Keratinocyte (primary cell): ENCODE measurements at regions not wholly inside any gene's neighbourhood (a gene's known extent, or its start where the extent isn't known, plus 50 kb on each side); places are given as distances from the start of the nearest gene placed in this dataset.
A peak's percentile ranks its signal among the peaks of the same experiment; 100 is the strongest.

Experiments used
- DNase-seq: peaks from one replicate; pipeline ENCODE4 v3.0.0-alpha.2; 2011; ENCODE audit warnings: low read depth, missing footprints, low spot score
- FAIRE-seq: peaks from 2 replicates; lab custom pipeline; 2011; peaks lifted over from hg19 to GRCh38; lab: Jason Lieb, UNC
- H2AFZ ChIP-seq: 2 replicates; pipeline ENCODE4 v1.6.0; 2012; ENCODE audit warnings: low read length, control low read depth, inconsistent platforms; ENCODE audit not compliant: control insufficient read depth
- H3K27ac ChIP-seq: 2 replicates; pipeline ENCODE4 v1.5.1; 2011; ENCODE audit warnings: low read length; ENCODE audit not compliant: control insufficient read depth, insufficient read depth
- H3K27me3 ChIP-seq: 3 replicates; pipeline ENCODE4 v1.6.0; 2011; ENCODE audit warnings: low read length; ENCODE audit not compliant: control insufficient read depth, insufficient read depth; ENCODE audit errors: extremely low read depth
- H3K36me3 ChIP-seq, 2 experiments: 2 replicates in 1 of 2; 3 replicates in 1 of 2; pipeline ENCODE4 v1.5.1; 2011; ENCODE audit warnings: low read length in 2 of 2, mild to moderate bottlenecking in 1 of 2; ENCODE audit not compliant: control insufficient read depth in 2 of 2, insufficient read depth in 2 of 2; ENCODE audit errors: extremely low read depth in 1 of 2
- H3K4me1 ChIP-seq: 3 replicates; pipeline ENCODE4 v1.5.1; 2011; ENCODE audit warnings: low read length; ENCODE audit not compliant: control insufficient read depth, insufficient read depth; ENCODE audit errors: extremely low read depth
- H3K4me2 ChIP-seq: 3 replicates; pipeline ENCODE4 v1.6.0; 2011; ENCODE audit warnings: low read depth, low read length; ENCODE audit not compliant: control insufficient read depth, insufficient read depth; ENCODE audit errors: extremely low read depth
- H3K4me3 ChIP-seq, 3 experiments: fragments of 200-600 bp in 1 of 3; sonication (generic) in 1 of 3; 2 replicates in 2 of 3; 3 replicates in 1 of 3; pipeline ENCODE4 v1.5.1; 2011 to 2016; ENCODE audit warnings: low read length in 3 of 3, mild to moderate bottlenecking in 3 of 3, control low read depth in 2 of 3, inconsistent platforms in 1 of 3, low read depth in 1 of 3, mixed read lengths in 1 of 3, mixed run types in 1 of 3, moderate library complexity in 1 of 3; ENCODE audit not compliant: control insufficient read depth in 2 of 3, insufficient read depth in 2 of 3; ENCODE audit errors: extremely low read depth in 1 of 3
- H3K79me2 ChIP-seq: 2 replicates; pipeline ENCODE4 v1.6.0; 2012; ENCODE audit warnings: low read length; ENCODE audit not compliant: control insufficient read depth, insufficient read depth
- H3K9ac ChIP-seq: 3 replicates; pipeline ENCODE4 v1.6.0; 2011; ENCODE audit warnings: low read length; ENCODE audit not compliant: control insufficient read depth, insufficient read depth; ENCODE audit errors: extremely low read depth
- H3K9me1 ChIP-seq: 3 replicates; pipeline ENCODE4 v1.6.0; 2011; ENCODE audit warnings: low read length; ENCODE audit not compliant: control insufficient read depth, insufficient read depth; ENCODE audit errors: extremely low read depth
- H3K9me3 ChIP-seq: 2 replicates; pipeline ENCODE4 v1.5.1; 2012; ENCODE audit warnings: low read depth, low read length; ENCODE audit not compliant: control insufficient read depth
- H4K20me1 ChIP-seq: 3 replicates; pipeline ENCODE4 v1.6.0; 2011; ENCODE audit warnings: low read length; ENCODE audit not compliant: control insufficient read depth, insufficient read depth; ENCODE audit errors: extremely low read depth
- EZH2 ChIP-seq: IDR thresholded peaks from one replicate; pipeline ENCODE4 v1.6.1; 2012; ENCODE audit warnings: inconsistent platforms, mild to moderate bottlenecking, low read length, moderate library complexity
- dilution Hi-C: fragments of 300-500 bp; cut with MboI; formaldehyde crosslinking; loops from one replicate; pipeline ENCODE4 v1.7.0; 2020; ENCODE audit warnings: low sequenced_read_pairs; ENCODE audit not compliant: extremely low pct_ligation_motif_present
- TF ChIP-seq, protein P1 (sequence below), 3 experiments: IDR thresholded peaks in 1 of 3; conservative IDR thresholded peaks in 1 of 3; optimal IDR thresholded peaks in 1 of 3; 2 replicates in 2 of 3; 3 replicates in 1 of 3; pipeline versions ENCODE3 to v1.5.1; 2011; ENCODE audit warnings: low read length in 3 of 3, mild to moderate bottlenecking in 3 of 3, moderate library complexity in 2 of 3, control low read depth in 1 of 3, inconsistent platforms in 1 of 3; ENCODE audit not compliant: insufficient read depth in 2 of 3; ENCODE audit errors: extremely low read depth in 1 of 3

DNA sequence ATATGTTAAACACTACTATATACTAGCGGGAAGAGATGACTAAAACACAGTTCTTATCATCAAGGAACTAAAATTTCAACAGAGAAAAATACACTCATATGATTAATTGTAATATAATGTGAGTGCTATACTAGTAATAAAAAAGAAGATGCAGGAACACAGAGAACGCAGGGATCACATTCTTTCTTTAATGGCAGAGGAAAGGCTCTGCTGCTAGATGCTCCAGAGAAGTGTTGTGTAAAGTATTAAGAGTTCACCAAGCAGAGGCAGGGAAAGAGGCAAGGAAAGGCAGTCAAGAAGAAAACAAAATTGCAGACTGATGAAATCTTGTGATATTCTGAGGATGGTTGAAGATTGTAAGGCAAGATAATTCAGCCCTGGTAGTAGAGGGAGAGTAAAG, 394.7 kb downstream of the PDGFC start:
- Histone ChIP-seq H3K4me2 (no peak overlapping the region), H3K9ac (no peak overlapping the region), H3K9me1 (no peaks in the 10 kb centered on the region), H3K9me3 (no peaks in the 10 kb centered on the region), H3K4me3 (no peak overlapping the region), H3K4me1 (peaks cover 4% of the 10 kb centered on the region), H2AFZ (no peak overlapping the region), H3K27ac (no peak overlapping the region), H3K36me3 (no peaks in the 10 kb centered on the region), H3K27me3 (no peaks in the 10 kb centered on the region), H3K79me2 (no peaks in the 10 kb centered on the region), H4K20me1 (no peaks in the 10 kb centered on the region)
- TF ChIP-seq, protein P1, sequence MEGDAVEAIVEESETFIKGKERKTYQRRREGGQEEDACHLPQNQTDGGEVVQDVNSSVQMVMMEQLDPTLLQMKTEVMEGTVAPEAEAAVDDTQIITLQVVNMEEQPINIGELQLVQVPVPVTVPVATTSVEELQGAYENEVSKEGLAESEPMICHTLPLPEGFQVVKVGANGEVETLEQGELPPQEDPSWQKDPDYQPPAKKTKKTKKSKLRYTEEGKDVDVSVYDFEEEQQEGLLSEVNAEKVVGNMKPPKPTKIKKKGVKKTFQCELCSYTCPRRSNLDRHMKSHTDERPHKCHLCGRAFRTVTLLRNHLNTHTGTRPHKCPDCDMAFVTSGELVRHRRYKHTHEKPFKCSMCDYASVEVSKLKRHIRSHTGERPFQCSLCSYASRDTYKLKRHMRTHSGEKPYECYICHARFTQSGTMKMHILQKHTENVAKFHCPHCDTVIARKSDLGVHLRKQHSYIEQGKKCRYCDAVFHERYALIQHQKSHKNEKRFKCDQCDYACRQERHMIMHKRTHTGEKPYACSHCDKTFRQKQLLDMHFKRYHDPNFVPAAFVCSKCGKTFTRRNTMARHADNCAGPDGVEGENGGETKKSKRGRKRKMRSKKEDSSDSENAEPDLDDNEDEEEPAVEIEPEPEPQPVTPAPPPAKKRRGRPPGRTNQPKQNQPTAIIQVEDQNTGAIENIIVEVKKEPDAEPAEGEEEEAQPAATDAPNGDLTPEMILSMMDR (optimal IDR thresholded peaks at IDR 0.05 in 1 of 3, IDR thresholded peaks at IDR 0.05 in 1 of 3, conservative IDR thresholded peaks at IDR 0.05 in 1 of 3; ENCODE audit: extremely low read depth in 1 of 3, insufficient read depth in 2 of 3, low read length in 3 of 3) = no peak
- TF ChIP-seq EZH2 = no peak
- dilution Hi-C loops = no loop called here
- DNase-seq = no peak
- FAIRE-seq = no peak

GRCh38 chr4:156575430-156576073, 396.0 kb downstream of the PDGFC start:
- Histone ChIP-seq H3K36me3 (no peaks in the 10 kb centered on the region), H2AFZ (peak overlapping the region; percentile 38), H3K9me3 (no peaks in the 10 kb centered on the region), H3K4me3 (no peak overlapping the region), H4K20me1 (no peaks in the 10 kb centered on the region), H3K9me1 (no peaks in the 10 kb centered on the region), H3K4me2 (no peak overlapping the region), H3K9ac (no peak overlapping the region), H3K79me2 (no peaks in the 10 kb centered on the region), H3K27me3 (no peaks in the 10 kb centered on the region), H3K4me1 (no peaks in the 10 kb centered on the region), H3K27ac (no peak overlapping the region)
- TF ChIP-seq, protein P1 (optimal IDR thresholded peaks at IDR 0.05 in 1 of 3, IDR thresholded peaks at IDR 0.05 in 1 of 3, conservative IDR thresholded peaks at IDR 0.05 in 1 of 3; ENCODE audit: extremely low read depth in 1 of 3, insufficient read depth in 2 of 3, low read length in 3 of 3) = peak; percentile 29 to 50 (median 44)
- TF ChIP-seq EZH2 = no peak
- DNase-seq = no peak
- peak; percentile 62 for FAIRE-seq
- dilution Hi-C loops = no loop called here
